H1 (cell line): ENCODE measurements at regions not wholly inside any gene's neighbourhood (a gene's known extent, or its start where the extent isn't known, plus 50 kb on each side); places are given as distances from the start of the nearest gene placed in this dataset.

Experiments used
- BRCA1 ChIP-seq: IDR thresholded peaks from 2 replicates; pipeline ENCODE4 v1.6.1; 2012; ENCODE audit warnings: low read depth, low read length, improper control_type of control experiment
- SRF ChIP-seq: IDR thresholded peaks from 2 replicates; pipeline ENCODE4 v1.6.1; 2011; ENCODE audit warnings: mild to moderate bottlenecking, low read depth, low read length, moderate library complexity
- TF ChIP-seq, protein P1 (sequence below): fragments of 300-600 bp; sonication (generic); IDR thresholded peaks from 2 replicates; pipeline ENCODE4 v1.7.1; 2012; ENCODE audit warnings: low read length, moderate library complexity, mild to moderate bottlenecking, inconsistent platforms; ENCODE audit not compliant: insufficient replicate concordance
- TF ChIP-seq, protein P2 (sequence below), 3 experiments: IDR thresholded peaks; 1 replicate in 2 of 3; 2 replicates in 1 of 3; pipeline versions ENCODE4 v1.5.1 to v1.6.1; 2011; ENCODE audit warnings: low read length in 3 of 3, mild to moderate bottlenecking in 3 of 3, inconsistent platforms in 2 of 3, low read depth in 1 of 3, moderate library complexity in 1 of 3; ENCODE audit not compliant: insufficient read depth in 1 of 3; ENCODE audit errors: control extremely low read depth in 1 of 3

DNA sequence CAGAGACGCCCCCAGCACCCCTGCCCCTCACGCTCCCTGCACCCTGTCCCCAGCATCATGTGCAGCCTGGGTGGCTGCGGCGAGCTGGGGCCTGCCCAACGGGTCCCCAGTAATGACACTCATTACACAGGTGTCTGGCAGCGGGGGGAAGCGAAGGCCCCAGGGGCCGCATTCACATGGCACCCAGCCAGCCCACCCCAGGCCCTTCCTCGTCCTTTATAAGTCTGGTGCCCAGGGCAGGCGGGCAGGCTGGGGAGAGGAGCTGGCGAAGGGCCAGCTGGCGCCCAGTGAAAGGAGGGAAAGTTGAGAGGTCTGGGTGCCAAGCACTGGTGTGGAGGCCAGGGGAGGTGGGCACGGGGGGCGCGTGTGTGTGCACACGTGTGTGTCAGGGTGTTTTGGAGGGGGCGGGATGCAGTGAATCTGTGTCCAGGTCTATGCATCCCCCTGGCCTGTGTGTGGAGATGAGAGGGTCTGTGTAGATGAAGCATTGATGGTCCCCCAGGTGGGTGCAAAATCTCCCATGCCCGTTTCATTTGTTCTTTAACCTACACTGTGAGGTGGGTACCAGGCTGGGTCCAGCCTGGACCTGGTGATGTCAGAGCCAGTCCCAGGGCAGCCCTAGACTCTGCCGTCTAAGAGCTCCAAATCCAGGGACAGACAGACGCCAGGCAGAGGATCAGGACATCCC is 105.3 kb downstream of the CEBPB start (continued):
- TF ChIP-seq BRCA1 (no peak), SRF (no peak)
- TF ChIP-seq, protein P1, sequence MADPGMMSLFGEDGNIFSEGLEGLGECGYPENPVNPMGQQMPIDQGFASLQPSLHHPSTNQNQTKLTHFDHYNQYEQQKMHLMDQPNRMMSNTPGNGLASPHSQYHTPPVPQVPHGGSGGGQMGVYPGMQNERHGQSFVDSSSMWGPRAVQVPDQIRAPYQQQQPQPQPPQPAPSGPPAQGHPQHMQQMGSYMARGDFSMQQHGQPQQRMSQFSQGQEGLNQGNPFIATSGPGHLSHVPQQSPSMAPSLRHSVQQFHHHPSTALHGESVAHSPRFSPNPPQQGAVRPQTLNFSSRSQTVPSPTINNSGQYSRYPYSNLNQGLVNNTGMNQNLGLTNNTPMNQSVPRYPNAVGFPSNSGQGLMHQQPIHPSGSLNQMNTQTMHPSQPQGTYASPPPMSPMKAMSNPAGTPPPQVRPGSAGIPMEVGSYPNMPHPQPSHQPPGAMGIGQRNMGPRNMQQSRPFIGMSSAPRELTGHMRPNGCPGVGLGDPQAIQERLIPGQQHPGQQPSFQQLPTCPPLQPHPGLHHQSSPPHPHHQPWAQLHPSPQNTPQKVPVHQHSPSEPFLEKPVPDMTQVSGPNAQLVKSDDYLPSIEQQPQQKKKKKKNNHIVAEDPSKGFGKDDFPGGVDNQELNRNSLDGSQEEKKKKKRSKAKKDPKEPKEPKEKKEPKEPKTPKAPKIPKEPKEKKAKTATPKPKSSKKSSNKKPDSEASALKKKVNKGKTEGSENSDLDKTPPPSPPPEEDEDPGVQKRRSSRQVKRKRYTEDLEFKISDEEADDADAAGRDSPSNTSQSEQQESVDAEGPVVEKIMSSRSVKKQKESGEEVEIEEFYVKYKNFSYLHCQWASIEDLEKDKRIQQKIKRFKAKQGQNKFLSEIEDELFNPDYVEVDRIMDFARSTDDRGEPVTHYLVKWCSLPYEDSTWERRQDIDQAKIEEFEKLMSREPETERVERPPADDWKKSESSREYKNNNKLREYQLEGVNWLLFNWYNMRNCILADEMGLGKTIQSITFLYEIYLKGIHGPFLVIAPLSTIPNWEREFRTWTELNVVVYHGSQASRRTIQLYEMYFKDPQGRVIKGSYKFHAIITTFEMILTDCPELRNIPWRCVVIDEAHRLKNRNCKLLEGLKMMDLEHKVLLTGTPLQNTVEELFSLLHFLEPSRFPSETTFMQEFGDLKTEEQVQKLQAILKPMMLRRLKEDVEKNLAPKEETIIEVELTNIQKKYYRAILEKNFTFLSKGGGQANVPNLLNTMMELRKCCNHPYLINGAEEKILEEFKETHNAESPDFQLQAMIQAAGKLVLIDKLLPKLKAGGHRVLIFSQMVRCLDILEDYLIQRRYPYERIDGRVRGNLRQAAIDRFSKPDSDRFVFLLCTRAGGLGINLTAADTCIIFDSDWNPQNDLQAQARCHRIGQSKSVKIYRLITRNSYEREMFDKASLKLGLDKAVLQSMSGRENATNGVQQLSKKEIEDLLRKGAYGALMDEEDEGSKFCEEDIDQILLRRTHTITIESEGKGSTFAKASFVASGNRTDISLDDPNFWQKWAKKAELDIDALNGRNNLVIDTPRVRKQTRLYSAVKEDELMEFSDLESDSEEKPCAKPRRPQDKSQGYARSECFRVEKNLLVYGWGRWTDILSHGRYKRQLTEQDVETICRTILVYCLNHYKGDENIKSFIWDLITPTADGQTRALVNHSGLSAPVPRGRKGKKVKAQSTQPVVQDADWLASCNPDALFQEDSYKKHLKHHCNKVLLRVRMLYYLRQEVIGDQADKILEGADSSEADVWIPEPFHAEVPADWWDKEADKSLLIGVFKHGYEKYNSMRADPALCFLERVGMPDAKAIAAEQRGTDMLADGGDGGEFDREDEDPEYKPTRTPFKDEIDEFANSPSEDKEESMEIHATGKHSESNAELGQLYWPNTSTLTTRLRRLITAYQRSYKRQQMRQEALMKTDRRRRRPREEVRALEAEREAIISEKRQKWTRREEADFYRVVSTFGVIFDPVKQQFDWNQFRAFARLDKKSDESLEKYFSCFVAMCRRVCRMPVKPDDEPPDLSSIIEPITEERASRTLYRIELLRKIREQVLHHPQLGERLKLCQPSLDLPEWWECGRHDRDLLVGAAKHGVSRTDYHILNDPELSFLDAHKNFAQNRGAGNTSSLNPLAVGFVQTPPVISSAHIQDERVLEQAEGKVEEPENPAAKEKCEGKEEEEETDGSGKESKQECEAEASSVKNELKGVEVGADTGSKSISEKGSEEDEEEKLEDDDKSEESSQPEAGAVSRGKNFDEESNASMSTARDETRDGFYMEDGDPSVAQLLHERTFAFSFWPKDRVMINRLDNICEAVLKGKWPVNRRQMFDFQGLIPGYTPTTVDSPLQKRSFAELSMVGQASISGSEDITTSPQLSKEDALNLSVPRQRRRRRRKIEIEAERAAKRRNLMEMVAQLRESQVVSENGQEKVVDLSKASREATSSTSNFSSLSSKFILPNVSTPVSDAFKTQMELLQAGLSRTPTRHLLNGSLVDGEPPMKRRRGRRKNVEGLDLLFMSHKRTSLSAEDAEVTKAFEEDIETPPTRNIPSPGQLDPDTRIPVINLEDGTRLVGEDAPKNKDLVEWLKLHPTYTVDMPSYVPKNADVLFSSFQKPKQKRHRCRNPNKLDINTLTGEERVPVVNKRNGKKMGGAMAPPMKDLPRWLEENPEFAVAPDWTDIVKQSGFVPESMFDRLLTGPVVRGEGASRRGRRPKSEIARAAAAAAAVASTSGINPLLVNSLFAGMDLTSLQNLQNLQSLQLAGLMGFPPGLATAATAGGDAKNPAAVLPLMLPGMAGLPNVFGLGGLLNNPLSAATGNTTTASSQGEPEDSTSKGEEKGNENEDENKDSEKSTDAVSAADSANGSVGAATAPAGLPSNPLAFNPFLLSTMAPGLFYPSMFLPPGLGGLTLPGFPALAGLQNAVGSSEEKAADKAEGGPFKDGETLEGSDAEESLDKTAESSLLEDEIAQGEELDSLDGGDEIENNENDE: no peak
- TF ChIP-seq, protein P2, sequence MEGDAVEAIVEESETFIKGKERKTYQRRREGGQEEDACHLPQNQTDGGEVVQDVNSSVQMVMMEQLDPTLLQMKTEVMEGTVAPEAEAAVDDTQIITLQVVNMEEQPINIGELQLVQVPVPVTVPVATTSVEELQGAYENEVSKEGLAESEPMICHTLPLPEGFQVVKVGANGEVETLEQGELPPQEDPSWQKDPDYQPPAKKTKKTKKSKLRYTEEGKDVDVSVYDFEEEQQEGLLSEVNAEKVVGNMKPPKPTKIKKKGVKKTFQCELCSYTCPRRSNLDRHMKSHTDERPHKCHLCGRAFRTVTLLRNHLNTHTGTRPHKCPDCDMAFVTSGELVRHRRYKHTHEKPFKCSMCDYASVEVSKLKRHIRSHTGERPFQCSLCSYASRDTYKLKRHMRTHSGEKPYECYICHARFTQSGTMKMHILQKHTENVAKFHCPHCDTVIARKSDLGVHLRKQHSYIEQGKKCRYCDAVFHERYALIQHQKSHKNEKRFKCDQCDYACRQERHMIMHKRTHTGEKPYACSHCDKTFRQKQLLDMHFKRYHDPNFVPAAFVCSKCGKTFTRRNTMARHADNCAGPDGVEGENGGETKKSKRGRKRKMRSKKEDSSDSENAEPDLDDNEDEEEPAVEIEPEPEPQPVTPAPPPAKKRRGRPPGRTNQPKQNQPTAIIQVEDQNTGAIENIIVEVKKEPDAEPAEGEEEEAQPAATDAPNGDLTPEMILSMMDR (IDR thresholded peaks at IDR 0.05; ENCODE audit: control extremely low read depth in 1 of 3, insufficient read depth in 1 of 3, low read depth in 1 of 3, low read length in 3 of 3): no peak
